ENCODE measurements at regions not wholly inside any gene's neighbourhood (a gene's known extent, or its start where the extent isn't known, plus 50 kb on each side); places are given as distances from the start of the nearest gene placed in this dataset.

- H3K27me3 ChIP-seq: no peaks in the 10 kb centered on the region
- no peak overlapping the region for H3K27ac ChIP-seq
- DNase-seq: no peak
- no peak overlapping the region for H3K4me3 ChIP-seq
- TF ChIP-seq POLR2A (IDR thresholded peaks at IDR 0.05) (no peak), CTCF (IDR thresholded peaks at IDR 0.05) (no peak)
- H3K9me3 ChIP-seq: no peaks in the 10 kb centered on the region
- H3K4me1 ChIP-seq: no peaks in the 10 kb centered on the region
- H3K36me3 ChIP-seq: no peaks in the 10 kb centered on the region
Measured at GRCh38 chr7:355568-355967, 65.6 kb downstream of the FOXL3 start.

GRCh38 chr7:356087-356486, 66.1 kb downstream of the FOXL3 start:
- no peak for DNase-seq
- no peak overlapping the region for H3K4me3 ChIP-seq

GRCh38 chr7:356691-357462, 66.9 kb downstream of the FOXL3 start:
- no peak overlapping the region for H3K4me3 ChIP-seq
- H3K27me3 ChIP-seq: no peaks in the 10 kb centered on the region
- TF ChIP-seq POLR2A (IDR thresholded peaks at IDR 0.05) (no peak), CTCF (IDR thresholded peaks at IDR 0.05) (no peak)
- no peaks in the 10 kb centered on the region for H3K9me3 ChIP-seq
- no peak overlapping the region for H3K27ac ChIP-seq
- peaks cover 0 to 2% (median 0%) of the 10 kb centered on the region in 4 donors for H3K4me1 ChIP-seq
- no peaks in the 10 kb centered on the region for H3K36me3 ChIP-seq
- DNase-seq: no peak

More at GRCh38 chr7:356087-356486, 66.1 kb downstream of the FOXL3 start:
- no peaks in the 10 kb centered on the region for H3K4me1 ChIP-seq
- H3K9me3 ChIP-seq: no peaks in the 10 kb centered on the region
- no peak overlapping the region for H3K27ac ChIP-seq
- H3K27me3 ChIP-seq: no peaks in the 10 kb centered on the region
- H3K36me3 ChIP-seq: no peaks in the 10 kb centered on the region
- TF ChIP-seq CTCF (IDR thresholded peaks at IDR 0.05) (no peak), POLR2A (IDR thresholded peaks at IDR 0.05) (no peak)

- no peaks in the 10 kb centered on the region for H3K36me3 ChIP-seq
- no peak overlapping the region for H3K27ac ChIP-seq
- no peaks in the 10 kb centered on the region for H3K27me3 ChIP-seq
- DNase-seq: no peak
- no peak overlapping the region for H3K4me3 ChIP-seq
- no peaks in the 10 kb centered on the region for H3K9me3 ChIP-seq
- TF ChIP-seq CTCF (IDR thresholded peaks at IDR 0.05) (no peak), POLR2A (IDR thresholded peaks at IDR 0.05) (no peak)
- H3K4me1 ChIP-seq: peaks cover 0 to 5% (median 0%) of the 10 kb centered on the region in 4 donors
Measured at GRCh38 chr7:357531-358209, 67.7 kb downstream of the FOXL3 start.

GRCh38 chr7:358352-358751, 68.4 kb downstream of the FOXL3 start:
- no peak overlapping the region for H3K4me3 ChIP-seq
- no peaks in the 10 kb centered on the region for H3K36me3 ChIP-seq
- DNase-seq: no peak
- no peaks in the 10 kb centered on the region for H3K9me3 ChIP-seq
- H3K4me1 ChIP-seq: peaks cover 0 to 5% (median 0%) of the 10 kb centered on the region in 4 donors
- no peak for TF ChIP-seq CTCF (IDR thresholded peaks at IDR 0.05)
- no peak for TF ChIP-seq POLR2A (IDR thresholded peaks at IDR 0.05)
- H3K27ac ChIP-seq: no peak overlapping the region
- H3K27me3 ChIP-seq: no peaks in the 10 kb centered on the region
